C4-2B (cell line): ENCODE measurements at regions not wholly inside any gene's neighbourhood (a gene's known extent, or its start where the extent isn't known, plus 50 kb on each side); places are given as distances from the start of the nearest gene placed in this dataset.

Source experiments
- H3K27ac ChIP-seq: fragments of 450-650 bp; 2 replicates; pipeline ENCODE4 v1.5.1; 2017
- ZFX ChIP-seq: fragments of 450-650 bp; IDR thresholded peaks from 2 replicates; pipeline ENCODE4 v1.6.1; 2017
- TF ChIP-seq, protein P1 (sequence below): fragments of 450-650 bp; conservative IDR thresholded peaks from 2 replicates; pipeline ENCODE4 v1.5.1; 2017; ENCODE audit warnings: mild to moderate bottlenecking

DNA sequence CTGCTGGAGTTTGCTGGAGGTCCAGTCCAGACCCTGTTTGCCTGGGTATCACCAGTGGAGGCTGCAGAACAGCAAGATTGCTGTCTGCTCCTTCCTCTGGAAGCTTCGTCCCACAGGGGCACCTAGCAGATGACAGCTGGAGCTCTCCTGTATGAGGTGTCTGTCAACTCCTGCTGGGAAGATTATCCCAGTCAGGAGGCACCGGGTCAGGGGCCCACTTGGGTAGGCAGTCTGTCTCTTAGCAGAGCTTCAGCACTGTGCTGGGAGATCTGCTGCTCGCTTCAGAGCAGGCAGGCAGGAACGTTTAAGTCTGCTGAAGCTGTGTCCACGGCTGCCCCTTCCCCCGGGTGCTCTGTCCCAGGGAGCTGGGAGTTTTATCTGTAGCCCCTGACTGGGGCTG, 96.8 kb upstream of the SLC35F1 start:
- no peak for TF ChIP-seq ZFX
- TF ChIP-seq, protein P1, sequence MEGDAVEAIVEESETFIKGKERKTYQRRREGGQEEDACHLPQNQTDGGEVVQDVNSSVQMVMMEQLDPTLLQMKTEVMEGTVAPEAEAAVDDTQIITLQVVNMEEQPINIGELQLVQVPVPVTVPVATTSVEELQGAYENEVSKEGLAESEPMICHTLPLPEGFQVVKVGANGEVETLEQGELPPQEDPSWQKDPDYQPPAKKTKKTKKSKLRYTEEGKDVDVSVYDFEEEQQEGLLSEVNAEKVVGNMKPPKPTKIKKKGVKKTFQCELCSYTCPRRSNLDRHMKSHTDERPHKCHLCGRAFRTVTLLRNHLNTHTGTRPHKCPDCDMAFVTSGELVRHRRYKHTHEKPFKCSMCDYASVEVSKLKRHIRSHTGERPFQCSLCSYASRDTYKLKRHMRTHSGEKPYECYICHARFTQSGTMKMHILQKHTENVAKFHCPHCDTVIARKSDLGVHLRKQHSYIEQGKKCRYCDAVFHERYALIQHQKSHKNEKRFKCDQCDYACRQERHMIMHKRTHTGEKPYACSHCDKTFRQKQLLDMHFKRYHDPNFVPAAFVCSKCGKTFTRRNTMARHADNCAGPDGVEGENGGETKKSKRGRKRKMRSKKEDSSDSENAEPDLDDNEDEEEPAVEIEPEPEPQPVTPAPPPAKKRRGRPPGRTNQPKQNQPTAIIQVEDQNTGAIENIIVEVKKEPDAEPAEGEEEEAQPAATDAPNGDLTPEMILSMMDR = no peak
- H3K27ac ChIP-seq = no peak overlapping the region

DNA sequence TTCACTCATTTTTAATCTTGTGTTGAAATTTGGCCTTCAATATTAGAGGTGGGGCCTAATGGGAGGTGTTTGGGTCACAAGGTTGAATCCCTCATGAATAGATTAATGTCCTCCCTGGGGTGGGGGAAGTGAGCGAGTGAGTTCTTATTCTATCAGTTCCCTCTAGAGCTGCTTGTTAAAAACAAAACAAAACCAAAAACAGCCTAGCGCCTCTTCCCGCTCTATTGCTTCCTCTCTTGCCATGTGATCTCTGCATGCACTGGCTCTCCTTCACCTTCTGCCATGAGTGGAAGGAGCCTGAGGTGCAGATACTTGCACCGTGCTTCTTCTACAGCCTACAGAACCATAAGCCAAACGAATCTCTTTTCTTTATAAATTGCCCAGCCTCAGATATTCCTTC, 89.6 kb upstream of the SLC35F1 start:
- no peak overlapping the region for H3K27ac ChIP-seq
- no peak for TF ChIP-seq ZFX
- TF ChIP-seq, protein P1 = no peak

DNA sequence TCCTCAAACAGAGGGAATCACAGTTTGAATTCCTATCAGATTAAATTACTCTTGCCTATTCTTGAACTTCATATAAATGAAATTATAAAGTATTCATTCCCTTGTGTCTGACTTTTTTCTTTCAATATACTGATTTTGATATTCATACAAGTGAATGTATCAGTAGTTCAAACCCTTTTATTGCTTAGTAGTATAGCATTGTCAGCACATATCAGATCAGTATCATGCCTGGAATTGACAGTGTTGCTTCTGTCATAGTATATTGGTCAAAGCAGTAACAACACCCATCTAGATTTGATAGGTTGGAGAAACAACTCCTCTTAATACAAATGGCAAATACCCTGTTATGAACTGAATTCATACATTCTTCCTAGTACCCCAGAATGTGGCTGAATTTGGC, 89.1 kb upstream of the SLC35F1 start:
- H3K27ac ChIP-seq = no peak overlapping the region
- TF ChIP-seq, protein P1 = no peak
- no peak for TF ChIP-seq ZFX

- TF ChIP-seq, protein P1 = no peak
- no peak for TF ChIP-seq ZFX
- no peak overlapping the region for H3K27ac ChIP-seq
Measured at GRCh38 chr6:117818449-117818848, 88.6 kb upstream of the SLC35F1 start.

- no peak overlapping the region for H3K27ac ChIP-seq
- TF ChIP-seq, protein P1 = peak; percentile 63
- TF ChIP-seq ZFX = no peak
Measured at GRCh38 chr6:117829594-117830319, 77.3 kb upstream of the SLC35F1 start.

- no peak overlapping the region for H3K27ac ChIP-seq
- no peak for TF ChIP-seq ZFX
- TF ChIP-seq, protein P1 = no peak
Measured at GRCh38 chr6:117837261-117837660, 69.8 kb upstream of the SLC35F1 start.

- no peak for TF ChIP-seq ZFX
- TF ChIP-seq, protein P1 = peak; percentile 60
- no peak overlapping the region for H3K27ac ChIP-seq
Measured at GRCh38 chr6:117840541-117840983, 66.5 kb upstream of the SLC35F1 start.
